ENCODE measurements at regions not wholly inside any gene's neighbourhood (a gene's known extent, or its start where the extent isn't known, plus 50 kb on each side); places are given as distances from the start of the nearest gene placed in this dataset.

GRCh38 chr4:133910165-133910564 lies 291.4 kb downstream of the PABPC4L start:
- H3K27ac ChIP-seq (replicated peaks; ENCODE audit: low read length) = no peak overlapping the region
- H3K18ac ChIP-seq (ENCODE audit: low read length) = no peak overlapping the region
- H3K9ac ChIP-seq (ENCODE audit: low read depth, low read length, poor library complexity) = no peak overlapping the region
- H4K91ac ChIP-seq (ENCODE audit: low read depth, low read length, poor library complexity) = no peak overlapping the region
- H2BK15ac ChIP-seq (ENCODE audit: low read length) = no peak overlapping the region
- no CpG with 5 or more reads among the region's 3 CpGs for WGBS, 2 donors (ENCODE audit: extremely low coverage in 2 of 2, insufficient read length in 2 of 2, insufficient replicate concordance in 1 of 2)
- H3K4me3 ChIP-seq (ENCODE audit: low read length in 2 of 2) = no peak overlapping the region
- H3K9me3 ChIP-seq (replicated peaks in 1 of 2; ENCODE audit: control insufficient read depth in 2 of 2, insufficient read depth in 1 of 2, low read depth in 1 of 2, low read length in 2 of 2) = no peaks in the 10 kb centered on the region
- no peaks in the 10 kb centered on the region for H3K4me1 ChIP-seq (ENCODE audit: control insufficient read depth in 2 of 2, insufficient read depth in 1 of 2, low read depth in 1 of 2, low read length in 2 of 2)
- H3K4me2 ChIP-seq (ENCODE audit: insufficient read depth, low read length, poor library complexity, severe bottlenecking) = no peak overlapping the region
- H3K27me3 ChIP-seq (ENCODE audit: control insufficient read depth in 3 of 3, insufficient read depth in 3 of 3, low read depth in 1 of 3, low read length in 3 of 3) = no peaks in the 10 kb centered on the region
- H2BK120ac ChIP-seq (ENCODE audit: low read depth, low read length) = no peak overlapping the region
- H2AFZ ChIP-seq (ENCODE audit: low read length) = no peak overlapping the region
- no peaks in the 10 kb centered on the region for H3K36me3 ChIP-seq (replicated peaks in 1 of 2; ENCODE audit: control insufficient read depth in 2 of 2, insufficient read depth in 2 of 2, low read length in 2 of 2)
- H3K79me1 ChIP-seq (ENCODE audit: low read depth, low read length) = no peaks in the 10 kb centered on the region
- DNase-seq (ENCODE audit: low spot score) = no peak
- H3K23ac ChIP-seq (ENCODE audit: low read depth, low read length, poor library complexity) = no peak overlapping the region
- no peak overlapping the region for H2AK5ac ChIP-seq (ENCODE audit: low read depth, low read length)
- no peak overlapping the region for H2BK12ac ChIP-seq (ENCODE audit: low read length)
- H3K14ac ChIP-seq (ENCODE audit: low read length) = no peak overlapping the region
- no peak overlapping the region for H2BK5ac ChIP-seq (ENCODE audit: low read length)
- H3K4ac ChIP-seq (ENCODE audit: low read length) = no peak overlapping the region
- no peak overlapping the region for H4K8ac ChIP-seq (ENCODE audit: low read depth, low read length)

- no peak overlapping the region for H3K4me3 ChIP-seq (ENCODE audit: low read length in 2 of 2)
- H3K4ac ChIP-seq (ENCODE audit: low read length) = no peak overlapping the region
- no peak overlapping the region for H2AK5ac ChIP-seq (ENCODE audit: low read depth, low read length)
- H4K8ac ChIP-seq (ENCODE audit: low read depth, low read length) = no peak overlapping the region
- no peak overlapping the region for H4K91ac ChIP-seq (ENCODE audit: low read depth, low read length, poor library complexity)
- no peak overlapping the region for H2BK120ac ChIP-seq (ENCODE audit: low read depth, low read length)
- no peak overlapping the region for H3K27ac ChIP-seq (replicated peaks; ENCODE audit: low read length)
- no peak overlapping the region for H3K9ac ChIP-seq (ENCODE audit: low read depth, low read length, poor library complexity)
- H2BK15ac ChIP-seq (ENCODE audit: low read length) = no peak overlapping the region
- H2BK12ac ChIP-seq (ENCODE audit: low read length) = no peak overlapping the region
- no peak for DNase-seq (ENCODE audit: low spot score)
- H3K79me1 ChIP-seq (ENCODE audit: low read depth, low read length) = no peaks in the 10 kb centered on the region
- H2BK5ac ChIP-seq (ENCODE audit: low read length) = no peak overlapping the region
- no peaks in the 10 kb centered on the region for H3K27me3 ChIP-seq (ENCODE audit: control insufficient read depth in 3 of 3, insufficient read depth in 3 of 3, low read depth in 1 of 3, low read length in 3 of 3)
- H3K18ac ChIP-seq (ENCODE audit: low read length) = no peak overlapping the region
- H3K36me3 ChIP-seq (replicated peaks in 1 of 2; ENCODE audit: control insufficient read depth in 2 of 2, insufficient read depth in 2 of 2, low read length in 2 of 2) = no peaks in the 10 kb centered on the region
- no peaks in the 10 kb centered on the region for H3K4me1 ChIP-seq (ENCODE audit: control insufficient read depth in 2 of 2, insufficient read depth in 1 of 2, low read depth in 1 of 2, low read length in 2 of 2)
- H3K23ac ChIP-seq (ENCODE audit: low read depth, low read length, poor library complexity) = no peak overlapping the region
- H3K4me2 ChIP-seq (ENCODE audit: insufficient read depth, low read length, poor library complexity, severe bottlenecking) = no peak overlapping the region
- no peaks in the 10 kb centered on the region for H3K9me3 ChIP-seq (replicated peaks in 1 of 2; ENCODE audit: control insufficient read depth in 2 of 2, insufficient read depth in 1 of 2, low read depth in 1 of 2, low read length in 2 of 2)
- no peak overlapping the region for H2AFZ ChIP-seq (ENCODE audit: low read length)
- H3K14ac ChIP-seq (ENCODE audit: low read length) = no peak overlapping the region
These were observed 298.6 kb downstream of the PABPC4L start for GRCh38 chr4:133903029-133903428.

GRCh38 chr4:133891011-133891410 lies 310.6 kb downstream of the PABPC4L start:
- H3K4me1 ChIP-seq (ENCODE audit: control insufficient read depth in 2 of 2, insufficient read depth in 1 of 2, low read depth in 1 of 2, low read length in 2 of 2) = no peaks in the 10 kb centered on the region
- H3K9me3 ChIP-seq (replicated peaks in 1 of 2; ENCODE audit: control insufficient read depth in 2 of 2, insufficient read depth in 1 of 2, low read depth in 1 of 2, low read length in 2 of 2) = no peaks in the 10 kb centered on the region
- no peak overlapping the region for H4K91ac ChIP-seq (ENCODE audit: low read depth, low read length, poor library complexity)
- no CpG with 5 or more reads among the region's 1 CpG for WGBS, 2 donors (ENCODE audit: extremely low coverage in 2 of 2, insufficient read length in 2 of 2, insufficient replicate concordance in 1 of 2)
- H3K4me2 ChIP-seq (ENCODE audit: insufficient read depth, low read length, poor library complexity, severe bottlenecking) = no peak overlapping the region
- no peak overlapping the region for H3K18ac ChIP-seq (ENCODE audit: low read length)
- no peak overlapping the region for H3K23ac ChIP-seq (ENCODE audit: low read depth, low read length, poor library complexity)
- H3K79me1 ChIP-seq (ENCODE audit: low read depth, low read length) = no peaks in the 10 kb centered on the region
- no peak overlapping the region for H3K4ac ChIP-seq (ENCODE audit: low read length)
- DNase-seq (ENCODE audit: low spot score) = no peak
- H3K14ac ChIP-seq (ENCODE audit: low read length) = no peak overlapping the region
- no peak overlapping the region for H4K8ac ChIP-seq (ENCODE audit: low read depth, low read length)
- no peak overlapping the region for H2BK5ac ChIP-seq (ENCODE audit: low read length)
- H3K27ac ChIP-seq (replicated peaks; ENCODE audit: low read length) = no peak overlapping the region
- H3K9ac ChIP-seq (ENCODE audit: low read depth, low read length, poor library complexity) = no peak overlapping the region
- no peak overlapping the region for H2AFZ ChIP-seq (ENCODE audit: low read length)
- H2BK15ac ChIP-seq (ENCODE audit: low read length) = no peak overlapping the region
- no peak overlapping the region for H2BK120ac ChIP-seq (ENCODE audit: low read depth, low read length)
- no peak overlapping the region for H2AK5ac ChIP-seq (ENCODE audit: low read depth, low read length)
- H3K36me3 ChIP-seq (replicated peaks in 1 of 2; ENCODE audit: control insufficient read depth in 2 of 2, insufficient read depth in 2 of 2, low read length in 2 of 2) = no peaks in the 10 kb centered on the region
- H3K27me3 ChIP-seq (ENCODE audit: control insufficient read depth in 3 of 3, insufficient read depth in 3 of 3, low read depth in 1 of 3, low read length in 3 of 3) = no peaks in the 10 kb centered on the region
- no peak overlapping the region for H3K4me3 ChIP-seq (ENCODE audit: low read length in 2 of 2)
- H2BK12ac ChIP-seq (ENCODE audit: low read length) = no peak overlapping the region

- H3K4me3 ChIP-seq (ENCODE audit: low read length in 2 of 2) = no peak overlapping the region
- no peaks in the 10 kb centered on the region for H3K4me1 ChIP-seq (ENCODE audit: control insufficient read depth in 2 of 2, insufficient read depth in 1 of 2, low read depth in 1 of 2, low read length in 2 of 2)
- H4K8ac ChIP-seq (ENCODE audit: low read depth, low read length) = no peak overlapping the region
- H2BK120ac ChIP-seq (ENCODE audit: low read depth, low read length) = no peak overlapping the region
- H3K9ac ChIP-seq (ENCODE audit: low read depth, low read length, poor library complexity) = no peak overlapping the region
- no peaks in the 10 kb centered on the region for H3K79me1 ChIP-seq (ENCODE audit: low read depth, low read length)
- no peak overlapping the region for H3K4ac ChIP-seq (ENCODE audit: low read length)
- H2BK5ac ChIP-seq (ENCODE audit: low read length) = no peak overlapping the region
- no peak overlapping the region for H3K23ac ChIP-seq (ENCODE audit: low read depth, low read length, poor library complexity)
- no peak overlapping the region for H3K18ac ChIP-seq (ENCODE audit: low read length)
- no peak overlapping the region for H2BK15ac ChIP-seq (ENCODE audit: low read length)
- no peak overlapping the region for H3K27ac ChIP-seq (replicated peaks; ENCODE audit: low read length)
- H3K14ac ChIP-seq (ENCODE audit: low read length) = no peak overlapping the region
- no peaks in the 10 kb centered on the region for H3K27me3 ChIP-seq (ENCODE audit: control insufficient read depth in 3 of 3, insufficient read depth in 3 of 3, low read depth in 1 of 3, low read length in 3 of 3)
- no peaks in the 10 kb centered on the region for H3K36me3 ChIP-seq (replicated peaks in 1 of 2; ENCODE audit: control insufficient read depth in 2 of 2, insufficient read depth in 2 of 2, low read length in 2 of 2)
- DNase-seq (ENCODE audit: low spot score) = no peak
- no peaks in the 10 kb centered on the region for H3K9me3 ChIP-seq (replicated peaks in 1 of 2; ENCODE audit: control insufficient read depth in 2 of 2, insufficient read depth in 1 of 2, low read depth in 1 of 2, low read length in 2 of 2)
- no peak overlapping the region for H2BK12ac ChIP-seq (ENCODE audit: low read length)
- no peak overlapping the region for H2AFZ ChIP-seq (ENCODE audit: low read length)
- H3K4me2 ChIP-seq (ENCODE audit: insufficient read depth, low read length, poor library complexity, severe bottlenecking) = no peak overlapping the region
- H4K91ac ChIP-seq (ENCODE audit: low read depth, low read length, poor library complexity) = no peak overlapping the region
- no CpG with 5 or more reads among the region's 4 CpGs for WGBS, 2 donors (ENCODE audit: extremely low coverage in 2 of 2, insufficient read length in 2 of 2, insufficient replicate concordance in 1 of 2)
- H2AK5ac ChIP-seq (ENCODE audit: low read depth, low read length) = no peak overlapping the region
These were observed 313.9 kb downstream of the PABPC4L start for GRCh38 chr4:133887723-133888122.
